ENCODE measurements at regions not wholly inside any gene's neighbourhood (a gene's known extent, or its start where the extent isn't known, plus 50 kb on each side); places are given as distances from the start of the nearest gene placed in this dataset.

- no peaks in the 10 kb centered on the region for H3K9me3 ChIP-seq (ENCODE audit: insufficient read depth, low read length)
- no peaks in the 10 kb centered on the region for H3K4me1 ChIP-seq (ENCODE audit: low read length)
- no peaks in the 10 kb centered on the region for H3K79me2 ChIP-seq (ENCODE audit: low read length)
- H2AFZ ChIP-seq (ENCODE audit: low read depth, low read length) = no peak overlapping the region
- no peak overlapping the region for H3K4me3 ChIP-seq (ENCODE audit: low read length)
- no peak overlapping the region for H3K9ac ChIP-seq (ENCODE audit: low read length)
- no peak for TF ChIP-seq CTCF (IDR thresholded peaks at IDR 0.05; ENCODE audit: low read depth, low read length)
- TF ChIP-seq EZH2phosphoT487 (IDR thresholded peaks at IDR 0.05; ENCODE audit: low read depth) = no peak
- no peak overlapping the region for H3K4me2 ChIP-seq (ENCODE audit: low read length)
- no peaks in the 10 kb centered on the region for H4K20me1 ChIP-seq (ENCODE audit: insufficient read depth, low read length)
- no peaks in the 10 kb centered on the region for H3K36me3 ChIP-seq (replicated peaks; ENCODE audit: low read depth, low read length)
- H3K27me3 ChIP-seq (ENCODE audit: low read depth, low read length) = peaks cover 19% of the 10 kb centered on the region
- no peak overlapping the region for H3K27ac ChIP-seq (ENCODE audit: low read length)
Observed at GRCh38 chr18:47427923-47428637, 176.6 kb upstream of the SKOR2 start.

- Histone ChIP-seq H3K9me3 (ENCODE audit: insufficient read depth, low read length) (no peaks in the 10 kb centered on the region), H2AFZ (ENCODE audit: low read depth, low read length) (no peak overlapping the region), H3K4me1 (ENCODE audit: low read length) (no peaks in the 10 kb centered on the region), H3K79me2 (ENCODE audit: low read length) (no peaks in the 10 kb centered on the region), H3K36me3 (replicated peaks; ENCODE audit: low read depth, low read length) (no peaks in the 10 kb centered on the region), H3K27ac (ENCODE audit: low read length) (no peak overlapping the region), H3K4me3 (ENCODE audit: low read length) (no peak overlapping the region), H3K27me3 (ENCODE audit: low read depth, low read length) (peaks cover 10% of the 10 kb centered on the region), H3K9ac (ENCODE audit: low read length) (no peak overlapping the region), H4K20me1 (ENCODE audit: insufficient read depth, low read length) (no peaks in the 10 kb centered on the region), H3K4me2 (ENCODE audit: low read length) (no peak overlapping the region)
- TF ChIP-seq EZH2phosphoT487 (IDR thresholded peaks at IDR 0.05; ENCODE audit: low read depth) (no peak), CTCF (IDR thresholded peaks at IDR 0.05; ENCODE audit: low read depth, low read length) (no peak)
Observed at GRCh38 chr18:47427072-47427471, 175.6 kb upstream of the SKOR2 start.

- H3K4me3 ChIP-seq (ENCODE audit: low read length) = no peak overlapping the region
- no peaks in the 10 kb centered on the region for H4K20me1 ChIP-seq (ENCODE audit: insufficient read depth, low read length)
- no peak overlapping the region for H2AFZ ChIP-seq (ENCODE audit: low read depth, low read length)
- H3K4me1 ChIP-seq (ENCODE audit: low read length) = peaks cover 9% of the 10 kb centered on the region
- TF ChIP-seq EZH2phosphoT487 (IDR thresholded peaks at IDR 0.05; ENCODE audit: low read depth) (no peak), CTCF (IDR thresholded peaks at IDR 0.05; ENCODE audit: low read depth, low read length) (no peak)
- H3K36me3 ChIP-seq (replicated peaks; ENCODE audit: low read depth, low read length) = no peaks in the 10 kb centered on the region
- H3K4me2 ChIP-seq (ENCODE audit: low read length) = no peak overlapping the region
- H3K27me3 ChIP-seq (ENCODE audit: low read depth, low read length) = no peaks in the 10 kb centered on the region
- H3K9ac ChIP-seq (ENCODE audit: low read length) = no peak overlapping the region
- H3K27ac ChIP-seq (ENCODE audit: low read length) = no peak overlapping the region
- H3K79me2 ChIP-seq (ENCODE audit: low read length) = no peaks in the 10 kb centered on the region
- no peaks in the 10 kb centered on the region for H3K9me3 ChIP-seq (ENCODE audit: insufficient read depth, low read length)
Observed at GRCh38 chr18:47425365-47425764, 173.9 kb upstream of the SKOR2 start.

- H3K36me3 ChIP-seq (replicated peaks; ENCODE audit: low read depth, low read length) = no peaks in the 10 kb centered on the region
- no peak for TF ChIP-seq CTCF (IDR thresholded peaks at IDR 0.05; ENCODE audit: low read depth, low read length)
- TF ChIP-seq EZH2phosphoT487 (IDR thresholded peaks at IDR 0.05; ENCODE audit: low read depth) = no peak
- H2AFZ ChIP-seq (ENCODE audit: low read depth, low read length) = no peak overlapping the region
- H4K20me1 ChIP-seq (ENCODE audit: insufficient read depth, low read length) = no peaks in the 10 kb centered on the region
- 0 out of 2 replicates have a peak, but pooled peaks cover 3% of the 10 kb centered on the region for H3K27me3 ChIP-seq (ENCODE audit: low read depth, low read length)
- no peak overlapping the region for H3K4me2 ChIP-seq (ENCODE audit: low read length)
- no peak overlapping the region for H3K27ac ChIP-seq (ENCODE audit: low read length)
- H3K4me3 ChIP-seq (ENCODE audit: low read length) = no peak overlapping the region
- H3K9me3 ChIP-seq (ENCODE audit: insufficient read depth, low read length) = no peaks in the 10 kb centered on the region
- H3K4me1 ChIP-seq (ENCODE audit: low read length) = peaks cover 38% of the 10 kb centered on the region
- no peak overlapping the region for H3K9ac ChIP-seq (ENCODE audit: low read length)
- no peaks in the 10 kb centered on the region for H3K79me2 ChIP-seq (ENCODE audit: low read length)
Observed at GRCh38 chr18:47422524-47422923, 171.1 kb upstream of the SKOR2 start.
